ENCODE measurements at regions not wholly inside any gene's neighbourhood (a gene's known extent, or its start where the extent isn't known, plus 50 kb on each side); places are given as distances from the start of the nearest gene placed in this dataset.

DNA sequence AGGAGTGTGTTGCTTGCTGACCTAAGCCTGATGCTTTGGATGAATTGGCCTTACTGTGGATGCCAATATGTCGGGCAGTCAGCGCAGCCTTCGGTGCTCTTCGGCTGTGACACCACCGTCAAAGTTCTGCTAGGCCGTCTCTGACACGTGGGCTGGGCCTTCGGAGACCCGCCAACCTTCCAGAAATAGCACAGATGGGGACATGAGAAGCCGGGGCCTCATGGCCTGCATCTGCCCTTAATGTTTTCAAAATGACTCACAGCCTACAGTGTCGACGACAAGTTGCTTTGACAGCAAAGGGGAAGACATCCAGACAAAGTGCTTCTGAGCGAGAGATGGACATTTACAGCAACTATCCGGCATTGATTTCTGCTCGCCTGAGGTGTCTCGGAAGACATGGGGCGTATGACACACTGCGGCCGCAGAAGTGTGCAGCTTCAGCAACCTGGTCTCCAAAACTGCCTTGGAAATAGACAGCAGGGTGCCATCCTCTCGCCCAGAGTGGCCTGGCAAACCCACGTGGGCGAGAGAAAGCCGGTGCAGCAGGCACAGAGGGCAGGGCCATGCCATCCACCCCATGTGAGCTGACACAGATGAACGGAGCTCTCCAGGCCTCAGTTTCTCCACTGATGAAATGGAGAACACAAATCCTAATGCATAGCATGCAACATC is 94.0 kb upstream of the PPP2R2D start:
- intact Hi-C loops (cut with micrococcal nuclease) = no loop called here
- POLR2A ChIA-PET = no interaction called here
- no peaks in the 10 kb centered on the region for H3K4me1 Mint-ChIP-seq (ENCODE audit: low read depth)
- H3K36me3 Mint-ChIP-seq (ENCODE audit: low read depth) = no peaks in the 10 kb centered on the region
- H3K4me3 Mint-ChIP-seq = no peak overlapping the region
- no peaks in the 10 kb centered on the region for H3K9me3 Mint-ChIP-seq
- CTCF ChIA-PET = interaction anchor here (1.7 kb wide), 1 partner anchor 21 kb away, joined by 4 read pairs; no protein-coding TSS in a partner anchor
- H3K27me3 Mint-ChIP-seq = no peaks in the 10 kb centered on the region
- ATAC-seq (no peak), DNase-seq (no peak)
- TF ChIP-seq, protein P1, sequence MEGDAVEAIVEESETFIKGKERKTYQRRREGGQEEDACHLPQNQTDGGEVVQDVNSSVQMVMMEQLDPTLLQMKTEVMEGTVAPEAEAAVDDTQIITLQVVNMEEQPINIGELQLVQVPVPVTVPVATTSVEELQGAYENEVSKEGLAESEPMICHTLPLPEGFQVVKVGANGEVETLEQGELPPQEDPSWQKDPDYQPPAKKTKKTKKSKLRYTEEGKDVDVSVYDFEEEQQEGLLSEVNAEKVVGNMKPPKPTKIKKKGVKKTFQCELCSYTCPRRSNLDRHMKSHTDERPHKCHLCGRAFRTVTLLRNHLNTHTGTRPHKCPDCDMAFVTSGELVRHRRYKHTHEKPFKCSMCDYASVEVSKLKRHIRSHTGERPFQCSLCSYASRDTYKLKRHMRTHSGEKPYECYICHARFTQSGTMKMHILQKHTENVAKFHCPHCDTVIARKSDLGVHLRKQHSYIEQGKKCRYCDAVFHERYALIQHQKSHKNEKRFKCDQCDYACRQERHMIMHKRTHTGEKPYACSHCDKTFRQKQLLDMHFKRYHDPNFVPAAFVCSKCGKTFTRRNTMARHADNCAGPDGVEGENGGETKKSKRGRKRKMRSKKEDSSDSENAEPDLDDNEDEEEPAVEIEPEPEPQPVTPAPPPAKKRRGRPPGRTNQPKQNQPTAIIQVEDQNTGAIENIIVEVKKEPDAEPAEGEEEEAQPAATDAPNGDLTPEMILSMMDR (IDR thresholded peaks at IDR 0.05) = no peak
- no peak overlapping the region for H3K27ac Mint-ChIP-seq

DNA sequence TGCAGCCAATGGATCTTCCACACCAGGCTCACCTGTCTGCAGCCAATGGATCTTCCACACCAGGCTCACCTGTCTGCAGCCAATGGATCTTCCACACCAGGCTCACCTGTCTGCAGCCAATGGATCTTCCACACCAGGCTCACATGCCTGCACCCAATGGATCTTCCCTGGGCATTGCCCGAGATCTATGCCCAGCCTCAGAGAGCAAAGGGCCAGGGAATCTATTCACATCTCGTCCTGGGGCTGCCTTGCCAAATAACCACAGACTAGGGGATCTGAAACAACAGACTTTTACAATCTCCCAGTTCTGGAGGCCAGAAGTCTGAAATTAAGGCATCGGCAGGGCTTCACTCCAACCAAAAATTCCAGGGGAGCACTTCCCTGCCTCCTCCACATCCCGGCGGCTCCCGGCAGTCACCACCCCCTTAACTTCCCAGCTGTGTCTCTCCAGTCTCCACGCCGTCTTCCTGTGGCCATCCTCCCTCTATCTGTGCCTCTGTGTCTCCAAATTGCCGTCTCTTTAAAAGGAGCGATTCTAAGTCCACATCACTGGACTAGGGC is 92.4 kb upstream of the PPP2R2D start:
- Mint-ChIP-seq H3K27me3 (no peaks in the 10 kb centered on the region), H3K9me3 (no peaks in the 10 kb centered on the region), H3K4me3 (no peak overlapping the region), H3K4me1 (ENCODE audit: low read depth) (no peaks in the 10 kb centered on the region), H3K27ac (no peak overlapping the region), H3K36me3 (ENCODE audit: low read depth) (no peaks in the 10 kb centered on the region)
- ATAC-seq (no peak), DNase-seq (no peak)
- TF ChIP-seq, protein P1 (IDR thresholded peaks at IDR 0.05) = no peak
- ChIA-PET POLR2A (no interaction called here), CTCF (no interaction called here)
- intact Hi-C loops (cut with micrococcal nuclease) = no loop called here

DNA sequence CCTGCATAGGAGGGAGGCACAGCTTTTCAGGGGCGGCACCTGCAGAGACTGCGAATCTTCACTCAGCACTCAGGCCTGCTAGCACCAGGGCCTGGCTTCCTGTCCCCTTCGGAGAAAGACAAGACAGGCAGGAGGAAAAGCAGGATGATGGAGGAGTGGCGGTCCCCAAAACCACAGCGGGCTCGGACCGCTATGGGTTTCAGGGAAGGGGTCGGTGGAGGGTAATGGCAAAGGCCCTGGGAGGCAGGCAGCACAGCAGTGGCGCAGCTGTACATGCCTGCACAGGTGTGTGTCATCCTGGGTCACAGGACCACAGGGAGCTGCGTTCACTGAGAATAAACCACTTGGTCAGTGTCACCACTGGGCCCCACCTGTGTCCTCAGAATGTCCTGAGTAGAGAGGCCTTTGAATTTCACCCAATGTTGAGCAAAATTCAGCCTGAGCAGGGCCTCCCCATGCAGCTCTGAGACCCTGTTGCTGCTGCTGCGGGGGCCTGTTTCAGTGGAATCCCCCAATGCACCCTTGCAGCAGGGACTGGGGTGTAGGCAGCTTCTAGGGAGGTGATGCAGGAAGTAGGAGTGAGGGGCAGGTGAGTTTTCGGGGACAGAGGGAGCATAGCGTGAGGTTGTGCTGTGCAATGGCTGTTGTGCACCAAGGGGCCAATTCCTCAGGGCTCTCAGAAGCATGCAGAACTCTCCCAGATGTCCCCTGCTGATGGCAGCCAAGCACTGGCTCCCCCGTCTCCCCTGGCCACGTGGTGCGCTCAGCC is 90.6 kb upstream of the PPP2R2D start:
- no peak overlapping the region for H3K27ac Mint-ChIP-seq
- ChIA-PET CTCF (no interaction called here), POLR2A (no interaction called here)
- ATAC-seq (no peak), DNase-seq (no peak)
- no peaks in the 10 kb centered on the region for H3K36me3 Mint-ChIP-seq (ENCODE audit: low read depth)
- TF ChIP-seq, protein P1 (IDR thresholded peaks at IDR 0.05) = no peak
- H3K4me1 Mint-ChIP-seq (ENCODE audit: low read depth) = no peaks in the 10 kb centered on the region
- no peaks in the 10 kb centered on the region for H3K27me3 Mint-ChIP-seq
- intact Hi-C loops (cut with micrococcal nuclease) = no loop called here
- H3K9me3 Mint-ChIP-seq = no peaks in the 10 kb centered on the region
- H3K4me3 Mint-ChIP-seq = no peak overlapping the region

DNA sequence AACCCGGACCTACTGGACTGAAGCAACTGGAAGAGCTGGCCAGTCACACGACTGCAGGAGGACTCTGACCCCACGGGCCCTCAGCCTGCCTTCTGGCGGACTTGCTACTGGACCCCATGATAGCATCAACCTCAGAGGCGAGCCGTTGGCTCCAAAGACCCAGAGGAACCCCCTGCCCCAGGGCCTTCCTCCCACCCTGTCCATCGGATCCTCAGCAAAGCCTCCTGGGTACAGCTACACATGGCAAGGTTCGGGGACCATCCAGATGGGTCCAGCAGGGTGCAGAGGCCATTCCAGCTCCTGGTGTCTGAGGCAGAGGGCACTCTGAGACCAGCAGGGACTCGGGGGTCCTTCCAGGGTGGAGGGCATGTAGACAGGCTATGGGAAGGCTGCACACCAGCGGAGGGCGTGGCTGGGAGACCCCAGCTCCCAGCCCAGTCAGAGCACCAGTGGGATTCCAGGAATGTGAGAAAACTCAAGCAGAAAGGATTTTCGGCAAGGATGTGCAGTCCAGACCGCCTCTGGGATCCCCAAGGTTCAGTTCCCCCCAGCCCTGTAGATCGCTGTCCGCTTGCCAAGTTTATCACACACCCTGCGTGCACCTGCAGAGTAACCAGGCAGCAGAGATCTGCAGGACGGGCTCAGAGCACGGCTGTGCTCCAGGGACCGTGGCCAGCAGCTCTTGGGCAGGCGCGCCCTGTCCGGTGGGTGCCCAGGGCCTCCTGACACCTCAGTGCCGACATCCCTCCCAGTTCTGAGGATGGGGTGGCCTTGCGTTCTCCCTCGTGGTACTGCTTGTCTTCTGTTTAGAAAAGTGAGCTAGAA is 89.8 kb upstream of the PPP2R2D start:
- intact Hi-C loops (cut with micrococcal nuclease) = no loop called here
- DNase-seq = no peak
- ChIA-PET CTCF (no interaction called here), POLR2A (no interaction called here)
- Mint-ChIP-seq H3K4me3 (no peak overlapping the region), H3K9me3 (no peaks in the 10 kb centered on the region), H3K4me1 (ENCODE audit: low read depth) (no peaks in the 10 kb centered on the region), H3K36me3 (ENCODE audit: low read depth) (no peaks in the 10 kb centered on the region), H3K27ac (no peak overlapping the region), H3K27me3 (peaks cover 2% of the 10 kb centered on the region)
- TF ChIP-seq, protein P1 (IDR thresholded peaks at IDR 0.05) = no peak
- ATAC-seq = no peak
